ENCODE measurements at regions not wholly inside any gene's neighbourhood (a gene's known extent, or its start where the extent isn't known, plus 50 kb on each side); places are given as distances from the start of the nearest gene placed in this dataset.
A peak's percentile ranks its signal among the peaks of the same experiment; 100 is the strongest.

DNA sequence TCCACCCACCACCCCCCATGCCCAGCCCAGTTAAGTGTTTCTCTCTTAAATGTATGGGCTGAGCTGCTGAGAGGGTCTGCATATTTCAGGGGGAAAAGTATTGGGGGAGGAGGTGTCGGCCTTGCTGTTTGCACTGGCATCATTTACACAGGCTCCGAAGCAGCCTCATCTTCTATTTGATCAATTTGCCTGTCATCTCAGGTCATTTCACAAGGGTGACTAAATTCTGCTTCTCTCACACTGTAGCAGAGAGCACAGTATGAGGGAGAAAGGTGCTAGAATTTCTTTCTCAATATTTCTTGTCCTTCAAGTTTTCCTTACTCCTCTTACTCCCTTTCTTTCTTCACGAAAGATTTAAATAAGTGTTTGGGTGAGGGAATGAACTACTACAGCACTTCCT lies 135.9 kb downstream of the AACS start:
- H3K4me1 Mint-ChIP-seq (ENCODE audit: unreplicated experiment), result no peaks in the 10 kb centered on the region
- H3K27ac Mint-ChIP-seq (ENCODE audit: unreplicated experiment), result no peak overlapping the region
- H3K27me3 Mint-ChIP-seq (ENCODE audit: unreplicated experiment), result peaks cover 15% of the 10 kb centered on the region
- TF ChIP-seq, protein P1, sequence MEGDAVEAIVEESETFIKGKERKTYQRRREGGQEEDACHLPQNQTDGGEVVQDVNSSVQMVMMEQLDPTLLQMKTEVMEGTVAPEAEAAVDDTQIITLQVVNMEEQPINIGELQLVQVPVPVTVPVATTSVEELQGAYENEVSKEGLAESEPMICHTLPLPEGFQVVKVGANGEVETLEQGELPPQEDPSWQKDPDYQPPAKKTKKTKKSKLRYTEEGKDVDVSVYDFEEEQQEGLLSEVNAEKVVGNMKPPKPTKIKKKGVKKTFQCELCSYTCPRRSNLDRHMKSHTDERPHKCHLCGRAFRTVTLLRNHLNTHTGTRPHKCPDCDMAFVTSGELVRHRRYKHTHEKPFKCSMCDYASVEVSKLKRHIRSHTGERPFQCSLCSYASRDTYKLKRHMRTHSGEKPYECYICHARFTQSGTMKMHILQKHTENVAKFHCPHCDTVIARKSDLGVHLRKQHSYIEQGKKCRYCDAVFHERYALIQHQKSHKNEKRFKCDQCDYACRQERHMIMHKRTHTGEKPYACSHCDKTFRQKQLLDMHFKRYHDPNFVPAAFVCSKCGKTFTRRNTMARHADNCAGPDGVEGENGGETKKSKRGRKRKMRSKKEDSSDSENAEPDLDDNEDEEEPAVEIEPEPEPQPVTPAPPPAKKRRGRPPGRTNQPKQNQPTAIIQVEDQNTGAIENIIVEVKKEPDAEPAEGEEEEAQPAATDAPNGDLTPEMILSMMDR (IDR thresholded peaks at IDR 0.05), result no peak
- peaks cover 3% of the 10 kb centered on the region for H3K9me3 Mint-ChIP-seq (ENCODE audit: unreplicated experiment)
- no peak for DNase-seq (ENCODE audit: extremely low spot score, unreplicated experiment)
- no peak overlapping the region for H3K4me3 Mint-ChIP-seq (ENCODE audit: unreplicated experiment)
- no peaks in the 10 kb centered on the region for H3K36me3 Mint-ChIP-seq (ENCODE audit: unreplicated experiment)

DNA sequence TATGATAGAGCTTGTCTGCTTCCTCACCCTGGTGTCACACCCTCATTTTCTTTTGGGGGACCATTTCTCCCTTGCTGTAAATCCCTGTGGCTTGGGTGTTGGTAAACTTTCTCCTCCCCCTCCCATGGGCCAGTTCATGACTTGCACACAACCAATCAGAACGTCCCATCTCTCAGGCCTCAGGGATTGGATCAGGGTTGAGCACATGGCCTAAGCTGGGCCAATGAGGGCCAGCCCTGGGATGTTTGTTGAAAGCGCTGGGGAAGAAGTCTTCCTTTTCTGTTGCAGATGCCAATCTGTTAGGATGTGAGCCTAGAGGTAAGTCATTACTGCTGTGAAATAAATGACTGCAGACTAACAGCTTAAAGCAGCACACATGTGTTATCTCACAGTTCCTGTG lies 136.7 kb downstream of the AACS start:
- peaks cover 15% of the 10 kb centered on the region for H3K27me3 Mint-ChIP-seq (ENCODE audit: unreplicated experiment)
- H3K36me3 Mint-ChIP-seq (ENCODE audit: unreplicated experiment), result no peaks in the 10 kb centered on the region
- H3K4me1 Mint-ChIP-seq (ENCODE audit: unreplicated experiment), result no peaks in the 10 kb centered on the region
- no peak overlapping the region for H3K27ac Mint-ChIP-seq (ENCODE audit: unreplicated experiment)
- TF ChIP-seq, protein P1 (IDR thresholded peaks at IDR 0.05), result no peak
- H3K4me3 Mint-ChIP-seq (ENCODE audit: unreplicated experiment), result no peak overlapping the region
- DNase-seq (ENCODE audit: extremely low spot score, unreplicated experiment), result no peak
- H3K9me3 Mint-ChIP-seq (ENCODE audit: unreplicated experiment), result peaks cover 3% of the 10 kb centered on the region

DNA sequence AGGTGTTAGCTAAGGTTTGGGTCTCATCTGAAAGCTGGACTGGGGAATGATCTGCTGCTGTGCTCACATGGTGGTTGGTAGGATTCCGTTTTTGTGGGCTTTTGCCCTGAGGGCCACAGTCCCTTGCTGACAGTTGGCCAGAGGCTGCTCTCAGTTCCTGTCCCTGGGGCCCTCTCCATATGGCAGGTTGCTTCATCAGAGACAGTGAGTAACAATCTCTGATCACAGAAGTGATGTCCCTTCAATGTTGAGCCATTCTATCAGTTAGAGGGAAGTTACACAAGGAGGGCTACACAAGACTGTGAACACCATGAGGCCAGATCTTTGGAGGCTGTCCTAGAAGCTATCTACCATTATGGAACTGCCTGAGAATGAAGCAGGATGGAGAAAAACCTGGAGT lies 137.2 kb downstream of the AACS start:
- Mint-ChIP-seq H3K4me1 (ENCODE audit: unreplicated experiment) (no peaks in the 10 kb centered on the region), H3K9me3 (ENCODE audit: unreplicated experiment) (peaks cover 3% of the 10 kb centered on the region), H3K27ac (ENCODE audit: unreplicated experiment) (no peak overlapping the region), H3K4me3 (ENCODE audit: unreplicated experiment) (no peak overlapping the region), H3K36me3 (ENCODE audit: unreplicated experiment) (no peaks in the 10 kb centered on the region), H3K27me3 (ENCODE audit: unreplicated experiment) (peaks cover 15% of the 10 kb centered on the region)
- TF ChIP-seq, protein P1 (IDR thresholded peaks at IDR 0.05), result no peak
- no peak for DNase-seq (ENCODE audit: extremely low spot score, unreplicated experiment)

DNA sequence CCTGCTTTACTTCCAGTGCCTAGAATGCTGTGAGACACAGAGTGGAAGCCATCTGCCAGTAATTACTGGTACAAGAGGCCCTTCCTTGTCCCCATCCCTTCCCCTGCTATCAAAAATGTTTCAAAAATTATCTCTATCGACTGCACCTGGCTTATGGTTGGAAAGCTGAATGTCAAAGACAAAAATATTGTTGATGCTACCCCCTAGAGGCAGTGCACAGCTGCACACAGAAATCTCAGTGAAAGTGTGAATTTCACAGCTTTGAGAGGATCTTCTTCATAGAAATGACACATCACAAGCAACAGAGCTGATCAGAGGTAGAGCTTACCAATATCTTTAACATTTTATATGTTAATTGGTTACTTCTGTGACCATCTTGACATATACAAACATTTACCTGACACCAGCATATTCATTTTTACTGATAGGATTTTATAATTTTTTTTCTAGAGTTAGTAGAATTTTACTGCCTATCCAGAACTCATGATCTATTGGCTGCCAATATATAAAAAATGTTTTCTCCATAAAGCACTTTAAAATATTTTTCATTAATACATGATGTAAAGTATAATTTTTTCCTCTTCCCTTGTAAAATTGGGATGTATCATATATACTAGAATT lies 138.0 kb downstream of the AACS start:
- TF ChIP-seq, protein P1 (IDR thresholded peaks at IDR 0.05), result peak; percentile 51
- H3K4me3 Mint-ChIP-seq (ENCODE audit: unreplicated experiment), result no peak overlapping the region
- peaks cover 3% of the 10 kb centered on the region for H3K9me3 Mint-ChIP-seq (ENCODE audit: unreplicated experiment)
- H3K4me1 Mint-ChIP-seq (ENCODE audit: unreplicated experiment), result no peaks in the 10 kb centered on the region
- no peaks in the 10 kb centered on the region for H3K36me3 Mint-ChIP-seq (ENCODE audit: unreplicated experiment)
- DNase-seq (ENCODE audit: extremely low spot score, unreplicated experiment), result no peak
- H3K27me3 Mint-ChIP-seq (ENCODE audit: unreplicated experiment), result peaks cover 10% of the 10 kb centered on the region
- no peak overlapping the region for H3K27ac Mint-ChIP-seq (ENCODE audit: unreplicated experiment)

DNA sequence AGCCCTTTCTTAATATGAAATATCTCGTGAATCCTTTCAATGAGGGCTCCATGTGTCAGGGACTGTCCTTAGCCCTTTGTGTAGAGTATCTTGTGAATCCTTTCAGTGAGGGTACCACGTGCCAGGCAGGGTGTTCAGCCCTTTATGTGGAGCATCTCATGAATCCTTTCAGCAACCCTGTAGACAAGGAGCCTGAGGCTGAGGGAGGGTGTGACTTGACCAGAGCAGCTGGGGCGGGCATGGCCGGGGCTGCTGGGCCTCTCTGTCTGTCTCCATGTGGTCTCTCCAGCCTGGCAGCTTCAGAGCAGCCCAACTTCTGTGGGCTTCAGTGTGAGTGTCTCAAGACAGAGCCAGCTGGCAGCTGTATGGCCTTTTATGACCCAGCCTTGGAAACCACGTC lies 140.2 kb downstream of the AACS start:
- Mint-ChIP-seq H3K27me3 (ENCODE audit: unreplicated experiment) (peaks cover 23% of the 10 kb centered on the region), H3K9me3 (ENCODE audit: unreplicated experiment) (peaks cover 2% of the 10 kb centered on the region), H3K27ac (ENCODE audit: unreplicated experiment) (no peak overlapping the region), H3K36me3 (ENCODE audit: unreplicated experiment) (no peaks in the 10 kb centered on the region), H3K4me1 (ENCODE audit: unreplicated experiment) (no peaks in the 10 kb centered on the region), H3K4me3 (ENCODE audit: unreplicated experiment) (no peak overlapping the region)
- no peak for DNase-seq (ENCODE audit: extremely low spot score, unreplicated experiment)
- TF ChIP-seq, protein P1 (IDR thresholded peaks at IDR 0.05), result no peak

All from osteocyte (in vitro differentiated cells).